IMR-90 (cell line): ENCODE measurements at regions not wholly inside any gene's neighbourhood (a gene's known extent, or its start where the extent isn't known, plus 50 kb on each side); places are given as distances from the start of the nearest gene placed in this dataset.

ENCODE experiments used
- ATAC-seq: fragments of 200-7000 bp; cut with Tn5 transposase; 2 replicates; pipeline ENCODE4 v1.9.1; 2020; ENCODE audit warnings: low read depth, mild to moderate bottlenecking, moderate library complexity
- BruUV-seq: library from RNA; stranded (reverse); fragments of 400-500 nt; replicated peaks from 2 replicates; lab custom pipeline; 2021; lab: Mats Ljungman, UMichigan
- CTCF ChIA-PET: fragments of 300-600 bp; formaldehyde crosslinking; extraction: SDS; loops from one replicate; lab custom pipeline; 2021; ENCODE audit warnings: antibody characterized with exemption; lab: Yijun Ruan, JAX
- POLR2A ChIA-PET: fragments of 300-600 bp; sonication (Branson Sonifier 250); formaldehyde crosslinking; loops from one replicate; lab custom pipeline; 2022; ENCODE audit warnings: antibody characterized with exemption; ENCODE audit not compliant: unreplicated experiment; lab: Charles Lee
- DNase-seq: peaks from one replicate; pipeline ENCODE4 v3.0.0; 2013
- H2AFZ ChIP-seq: replicated peaks from 2 replicates; pipeline ENCODE3; 2013; ENCODE audit warnings: low read length, mild to moderate bottlenecking; ENCODE audit not compliant: poor library complexity
- H2AK5ac ChIP-seq: 2 replicates; pipeline ENCODE4 v1.6.1; 2013; ENCODE audit warnings: low read depth, low read length, inconsistent platforms
- H2AK9ac ChIP-seq: replicated peaks from 2 replicates; pipeline ENCODE3; 2013; ENCODE audit warnings: mild to moderate bottlenecking, low read depth, low read length, moderate library complexity; ENCODE audit not compliant: poor library complexity
- H2BK120ac ChIP-seq: 2 replicates; pipeline ENCODE4 v1.6.1; 2013; ENCODE audit warnings: low read depth, low read length, inconsistent platforms
- H2BK15ac ChIP-seq: 3 replicates; pipeline ENCODE4 v1.6.1; 2013; ENCODE audit warnings: low read depth, low read length, inconsistent platforms
- H2BK20ac ChIP-seq: 2 replicates; pipeline ENCODE4 v1.6.1; 2013; ENCODE audit warnings: low read depth, mild to moderate bottlenecking, inconsistent platforms, low read length, moderate library complexity
- H2BK5ac ChIP-seq: 2 replicates; pipeline ENCODE4 v1.6.1; 2013; ENCODE audit warnings: mild to moderate bottlenecking, low read depth, low read length, inconsistent platforms; ENCODE audit not compliant: poor library complexity, severe bottlenecking
- H3K14ac ChIP-seq: replicated peaks from 2 replicates; pipeline ENCODE4 v1.6.1; 2013; ENCODE audit warnings: low read depth, low read length, inconsistent platforms
- H3K18ac ChIP-seq: 2 replicates; pipeline ENCODE4 v1.6.1; 2013; ENCODE audit warnings: low read depth, low read length, control low read depth
- H3K23ac ChIP-seq: 2 replicates; pipeline ENCODE4 v1.6.1; 2013; ENCODE audit warnings: low read depth, low read length, inconsistent platforms
- H3K27ac ChIP-seq: 2 replicates; pipeline ENCODE4 v1.5.1; 2013; ENCODE audit warnings: mild to moderate bottlenecking, control low read depth, low read length; ENCODE audit not compliant: insufficient read depth
- H3K27me3 ChIP-seq: 2 replicates; pipeline ENCODE4 v1.6.1; 2013; ENCODE audit warnings: low read length; ENCODE audit not compliant: control insufficient read depth, insufficient read depth
- H3K36me3 ChIP-seq: 2 replicates; pipeline ENCODE4 v1.6.1; 2013; ENCODE audit warnings: low read length, mixed read lengths; ENCODE audit not compliant: control insufficient read depth, insufficient read depth
- H3K4ac ChIP-seq: 2 replicates; pipeline ENCODE4 v1.6.1; 2013; ENCODE audit warnings: low read depth, low read length, inconsistent platforms
- H3K4me1 ChIP-seq: 2 replicates; pipeline ENCODE4 v1.6.1; 2013; ENCODE audit warnings: low read length, mixed read lengths; ENCODE audit not compliant: control insufficient read depth, insufficient read depth
- H3K4me2 ChIP-seq: 2 replicates; pipeline ENCODE4 v1.6.1; 2013; ENCODE audit warnings: low read depth, mild to moderate bottlenecking, control low read depth, low read length, moderate library complexity
- H3K4me3 ChIP-seq: 2 replicates; pipeline ENCODE4 v1.5.1; 2013; ENCODE audit warnings: low read depth, mild to moderate bottlenecking, control low read depth, low read length, moderate library complexity; ENCODE audit not compliant: insufficient read depth
- H3K56ac ChIP-seq: 2 replicates; pipeline ENCODE4 v1.6.1; 2013; ENCODE audit warnings: low read length, inconsistent platforms; ENCODE audit not compliant: insufficient read depth; ENCODE audit errors: extremely low read depth
- H3K79me1 ChIP-seq, 2 experiments: 2 replicates each; pipeline ENCODE4 v1.6.1; 2013; ENCODE audit warnings: low read length in 2 of 2, inconsistent platforms in 1 of 2, low read depth in 1 of 2
- H3K9ac ChIP-seq: 2 replicates; pipeline ENCODE4 v1.6.1; 2013; ENCODE audit warnings: low read depth, low read length, control low read depth
- H3K9me1 ChIP-seq: 2 replicates; pipeline ENCODE4 v1.6.1; 2013; ENCODE audit warnings: low read length, inconsistent platforms; ENCODE audit not compliant: insufficient read depth
- H3K9me3 ChIP-seq: 2 replicates; pipeline ENCODE4 v1.6.1; 2013; ENCODE audit warnings: low read length; ENCODE audit not compliant: control insufficient read depth, insufficient read depth
- H4K20me1 ChIP-seq: 2 replicates; pipeline ENCODE4 v1.6.1; 2013; ENCODE audit warnings: low read length, inconsistent platforms; ENCODE audit not compliant: insufficient read depth
- H4K5ac ChIP-seq: 2 replicates; pipeline ENCODE4 v1.6.1; 2013; ENCODE audit warnings: mild to moderate bottlenecking, low read depth, low read length, control low read depth
- H4K8ac ChIP-seq, 2 experiments: 2 replicates each; pipeline ENCODE4 v1.6.1; 2013; ENCODE audit warnings: low read depth in 2 of 2, low read length in 2 of 2, control low read depth in 1 of 2, inconsistent platforms in 1 of 2
- H4K91ac ChIP-seq: 2 replicates; pipeline ENCODE4 v1.6.1; 2013; ENCODE audit warnings: low read depth, low read length, inconsistent platforms; ENCODE audit not compliant: insufficient read depth
- BHLHE40 ChIP-seq: fragments of 150-350 bp; IDR thresholded peaks from 2 replicates; pipeline ENCODE4 v1.6.1; 2016; ENCODE audit warnings: mild to moderate bottlenecking, low read depth, low read length
- CEBPB ChIP-seq: IDR thresholded peaks from 2 replicates; pipeline ENCODE4 v1.6.1; 2012; ENCODE audit warnings: low read depth, low read length, improper control_type of control experiment
- CHD1 ChIP-seq: IDR thresholded peaks from 2 replicates; pipeline ENCODE4 v1.6.1; 2012; ENCODE audit warnings: low read depth, low read length, improper control_type of control experiment
- CTCF ChIP-seq: conservative IDR thresholded peaks from 2 replicates; pipeline ENCODE4 v1.5.1; 2012; ENCODE audit warnings: mild to moderate bottlenecking, low read depth, low read length, improper control_type of control experiment
- FOS ChIP-seq: fragments of 150-350 bp; IDR thresholded peaks from 2 replicates; pipeline ENCODE4 v1.6.1; 2016; ENCODE audit warnings: low read depth, low read length
- MAFK ChIP-seq: IDR thresholded peaks from 2 replicates; pipeline ENCODE4 v1.6.1; 2012; ENCODE audit warnings: low read depth, low read length, improper control_type of control experiment
- MAZ ChIP-seq: IDR thresholded peaks from 2 replicates; pipeline ENCODE4 v1.6.1; 2012; ENCODE audit warnings: low read depth, mild to moderate bottlenecking, low read length, improper control_type of control experiment, moderate library complexity, borderline replicate concordance
- MXI1 ChIP-seq: IDR thresholded peaks from 2 replicates; pipeline ENCODE4 v1.6.1; 2012; ENCODE audit warnings: low read depth, mild to moderate bottlenecking, low read length, moderate library complexity, borderline replicate concordance
- NFE2L2 ChIP-seq: fragments of 150-350 bp; IDR thresholded peaks from 2 replicates; pipeline ENCODE4 v1.6.1; 2016; ENCODE audit warnings: low read depth, mild to moderate bottlenecking, low read length
- POLR2A ChIP-seq: IDR thresholded peaks from 2 replicates; pipeline ENCODE4 v1.6.1; 2012; ENCODE audit warnings: mild to moderate bottlenecking, low read depth, low read length
- RAD21 ChIP-seq: IDR thresholded peaks from 2 replicates; pipeline ENCODE4 v1.6.1; 2012; ENCODE audit warnings: low read length, improper control_type of control experiment
- RCOR1 ChIP-seq: IDR thresholded peaks from 2 replicates; pipeline ENCODE4 v1.6.1; 2012; ENCODE audit warnings: mild to moderate bottlenecking, low read length, improper control_type of control experiment; ENCODE audit not compliant: insufficient replicate concordance
- RFX5 ChIP-seq: IDR thresholded peaks from 2 replicates; pipeline ENCODE4 v1.8.0; 2012; ENCODE audit warnings: low read depth, mild to moderate bottlenecking, low read length, moderate library complexity
- SMC3 ChIP-seq: fragments of 150-350 bp; IDR thresholded peaks from 2 replicates; pipeline ENCODE4 v1.6.1; 2016; ENCODE audit warnings: low read depth, mild to moderate bottlenecking, antibody characterized with exemption, low read length, moderate library complexity
- USF2 ChIP-seq: fragments of 150-350 bp; IDR thresholded peaks from 2 replicates; pipeline ENCODE4 v1.6.1; 2017; ENCODE audit warnings: mild to moderate bottlenecking, antibody characterized with exemption, low read length, low read depth
- WGBS, 2 experiments: methylation state at CpG; one replicate each; pipeline versions ENCODE4 v1.1.5 to v1.1.7; 2013; ENCODE audit warnings: missing lambda C conversion rate in 2 of 2; ENCODE audit not compliant: insufficient read length in 1 of 2; ENCODE audit errors: extremely low coverage in 2 of 2; 5-methylcytosine and 5-hydroxymethylcytosine counted together
- dilution Hi-C: fragments of 300-500 bp; cut with HindIII; formaldehyde crosslinking; loops from one replicate; pipeline ENCODE4 v1.14.3; 2018; ENCODE audit warnings: low sequenced_read_pairs; ENCODE audit not compliant: unreplicated experiment
- in situ Hi-C: fragments of 300-500 bp; cut with MboI; formaldehyde crosslinking; loops from 3 replicates; pipeline ENCODE4 v1.14.3; 2019; ENCODE audit warnings: low sequenced_read_pairs, inconsistent platforms, mixed read lengths
- intact Hi-C: fragments of 100-400 bp; cut with micrococcal nuclease; formaldehyde crosslinking; loops from 2 replicates; pipeline ENCODE4 v1.10.0; 2022
- TF ChIP-seq, protein P1 (sequence below): fragments of 150-350 bp; IDR thresholded peaks from 2 replicates; pipeline ENCODE4 v1.6.1; 2016; ENCODE audit warnings: low read depth, mild to moderate bottlenecking, low read length, moderate library complexity, borderline replicate concordance

- H2AK9ac ChIP-seq = no peak overlapping the region
- intact Hi-C loops = no loop called here
- H3K27me3 ChIP-seq = peaks cover 31% of the 10 kb centered on the region
- BruUV-seq = no TSS peak
- no peak overlapping the region for H3K27ac ChIP-seq
- no peaks in the 10 kb centered on the region for H3K36me3 ChIP-seq
- no peaks in the 10 kb centered on the region for H3K9me1 ChIP-seq
- H3K14ac ChIP-seq = no peak overlapping the region
- no peak overlapping the region for H3K56ac ChIP-seq
- TF ChIP-seq BHLHE40 = no peak
- no peak for TF ChIP-seq NFE2L2
- no peak for TF ChIP-seq USF2
- no peak for TF ChIP-seq CEBPB
- no peak for TF ChIP-seq MAZ
- TF ChIP-seq RFX5 = no peak
- no peak for TF ChIP-seq MXI1
- TF ChIP-seq, protein P1, sequence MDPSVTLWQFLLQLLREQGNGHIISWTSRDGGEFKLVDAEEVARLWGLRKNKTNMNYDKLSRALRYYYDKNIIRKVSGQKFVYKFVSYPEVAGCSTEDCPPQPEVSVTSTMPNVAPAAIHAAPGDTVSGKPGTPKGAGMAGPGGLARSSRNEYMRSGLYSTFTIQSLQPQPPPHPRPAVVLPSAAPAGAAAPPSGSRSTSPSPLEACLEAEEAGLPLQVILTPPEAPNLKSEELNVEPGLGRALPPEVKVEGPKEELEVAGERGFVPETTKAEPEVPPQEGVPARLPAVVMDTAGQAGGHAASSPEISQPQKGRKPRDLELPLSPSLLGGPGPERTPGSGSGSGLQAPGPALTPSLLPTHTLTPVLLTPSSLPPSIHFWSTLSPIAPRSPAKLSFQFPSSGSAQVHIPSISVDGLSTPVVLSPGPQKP = no peak
- TF ChIP-seq POLR2A = no peak
- TF ChIP-seq CHD1 = no peak
- no peak for TF ChIP-seq RCOR1
- no peak for TF ChIP-seq MAFK
- no peak for TF ChIP-seq RAD21
- no peak for TF ChIP-seq SMC3
- no peak for TF ChIP-seq CTCF
- no peak for TF ChIP-seq FOS
- no peak overlapping the region for H3K4ac ChIP-seq
- H3K9ac ChIP-seq = no peak overlapping the region
- H2AFZ ChIP-seq = no peak overlapping the region
- H3K9me3 ChIP-seq = peaks cover 2% of the 10 kb centered on the region; the same call in 1 of the 2 replicates
- no peak overlapping the region for H2AK5ac ChIP-seq
- no peak overlapping the region for H2BK20ac ChIP-seq
- no CpG with 5 or more reads among the region's 2 CpGs for WGBS, 2 experiments
- no peak overlapping the region for H3K4me3 ChIP-seq
- no peak overlapping the region for H3K23ac ChIP-seq
- H3K79me1 ChIP-seq = no peaks in the 10 kb centered on the region
- no peak overlapping the region for H4K91ac ChIP-seq
- H3K4me2 ChIP-seq = no peak overlapping the region
- ATAC-seq (no peak), DNase-seq (no peak)
- no peak overlapping the region for H2BK5ac ChIP-seq
- CTCF ChIA-PET = no interaction called here
- no peak overlapping the region for H3K18ac ChIP-seq
- H4K8ac ChIP-seq = no peak overlapping the region
- H2BK120ac ChIP-seq = no peak overlapping the region
- dilution Hi-C loops = no loop called here
- H4K20me1 ChIP-seq = no peaks in the 10 kb centered on the region
- H3K4me1 ChIP-seq = no peaks in the 10 kb centered on the region
- in situ Hi-C loops = no loop called here
- no peak overlapping the region for H4K5ac ChIP-seq
- H2BK15ac ChIP-seq = no peak overlapping the region
- POLR2A ChIA-PET = no interaction called here
Measured at GRCh38 chr11:10975287-10975721, 117.5 kb upstream of the ZBED5 start.
